Endothelial cell of umbilical vein (primary cell): ENCODE measurements at regions not wholly inside any gene's neighbourhood (a gene's known extent, or its start where the extent isn't known, plus 50 kb on each side); places are given as distances from the start of the nearest gene placed in this dataset.

ENCODE experiments used
- BruUV-seq: library from RNA; stranded (reverse); fragments of 400-500 nt; replicated peaks from 2 replicates; lab custom pipeline; 2021; lab: Mats Ljungman, UMichigan
- CTCF ChIA-PET: fragments of 300-600, 350-600 bp; sonication (Branson Sonifier 250); formaldehyde crosslinking; loops from one replicate; lab custom pipeline; 2021; ENCODE audit warnings: antibody characterized with exemption, inconsistent platforms; lab: Charles Lee
- POLR2A ChIA-PET: fragments of 300-600, 350-600 bp; sonication (Branson Sonifier 250); formaldehyde crosslinking; loops from one replicate; lab custom pipeline; 2021; ENCODE audit warnings: antibody characterized with exemption, inconsistent platforms; lab: Charles Lee
- DNase-seq: peaks from one replicate; pipeline ENCODE4 v3.0.0-alpha.2; 2011; ENCODE audit warnings: low read depth, low spot score
- FAIRE-seq: peaks from 2 replicates; lab custom pipeline; 2011; peaks lifted over from hg19 to GRCh38; lab: Jason Lieb, UNC
- H2AFZ ChIP-seq: 2 replicates; pipeline ENCODE4 v1.6.0; 2012; ENCODE audit warnings: low read depth, low read length, control low read depth, inconsistent platforms
- H3K27ac ChIP-seq: 2 replicates; pipeline ENCODE4 v1.5.1; 2011; ENCODE audit warnings: low read depth, mild to moderate bottlenecking, control low read depth, low read length, moderate library complexity; ENCODE audit not compliant: insufficient read depth
- H3K27me3 ChIP-seq, 2 experiments: 2 replicates each; pipeline versions ENCODE4 v1.6.0 to v1.6.1; 2011; ENCODE audit warnings: low read length in 2 of 2, mixed read lengths in 1 of 2; ENCODE audit not compliant: control insufficient read depth in 2 of 2, insufficient read depth in 2 of 2
- H3K36me3 ChIP-seq, 2 experiments: 2 replicates in 1 of 2; 3 replicates in 1 of 2; pipeline ENCODE4 v1.5.1; 2011; ENCODE audit warnings: low read length in 2 of 2, mild to moderate bottlenecking in 1 of 2, moderate library complexity in 1 of 2; ENCODE audit not compliant: control insufficient read depth in 2 of 2, insufficient read depth in 2 of 2; ENCODE audit errors: extremely low read depth in 1 of 2
- H3K4me1 ChIP-seq: 3 replicates; pipeline ENCODE4 v1.5.1; 2011; ENCODE audit warnings: mild to moderate bottlenecking, low read length; ENCODE audit not compliant: control insufficient read depth, insufficient read depth; ENCODE audit errors: extremely low read depth
- H3K4me2 ChIP-seq: 2 replicates; pipeline ENCODE4 v1.6.1; 2011; ENCODE audit warnings: low read length, control low read depth, mixed read lengths; ENCODE audit not compliant: insufficient read depth
- H3K4me3 ChIP-seq, 3 experiments: fragments of 200-600 bp in 1 of 3; sonication (generic), shearing (Covaris generic) in 1 of 3; replicated peaks in 1 of 3; 2 replicates each; pipeline ENCODE4 v1.5.1; 2011 to 2016; ENCODE audit warnings: control low read depth in 3 of 3, low read length in 3 of 3, mild to moderate bottlenecking in 2 of 3, inconsistent platforms in 1 of 3, low read depth in 1 of 3, moderate library complexity in 1 of 3; ENCODE audit not compliant: insufficient read depth in 1 of 3
- H3K79me2 ChIP-seq: 2 replicates; pipeline ENCODE4 v1.6.0; 2012; ENCODE audit warnings: low read length, inconsistent platforms; ENCODE audit not compliant: control insufficient read depth, insufficient read depth
- H3K9ac ChIP-seq: replicated peaks from 2 replicates; pipeline ENCODE3; 2011; ENCODE audit warnings: low read length, control low read depth; ENCODE audit not compliant: insufficient read depth; ENCODE audit errors: extremely low read depth
- H3K9me1 ChIP-seq: replicated peaks from 3 replicates; pipeline ENCODE4 v1.6.0; 2011; ENCODE audit warnings: mild to moderate bottlenecking, low read length; ENCODE audit not compliant: control insufficient read depth, insufficient read depth; ENCODE audit errors: extremely low read depth
- H3K9me3 ChIP-seq: replicated peaks from 2 replicates; pipeline ENCODE4 v1.5.1; 2012; ENCODE audit warnings: low read length, inconsistent platforms; ENCODE audit not compliant: control insufficient read depth, insufficient read depth
- H4K20me1 ChIP-seq: replicated peaks from 2 replicates; pipeline ENCODE3; 2011; ENCODE audit warnings: mild to moderate bottlenecking, low read length; ENCODE audit not compliant: control insufficient read depth, insufficient read depth; ENCODE audit errors: extremely low read depth
- EZH2 ChIP-seq: IDR thresholded peaks from 2 replicates; pipeline ENCODE4 v1.6.1; 2012; ENCODE audit warnings: borderline replicate concordance, low read depth, mild to moderate bottlenecking, moderate library complexity, low read length, inconsistent platforms; ENCODE audit not compliant: severe bottlenecking
- FOS ChIP-seq: IDR thresholded peaks from 2 replicates; pipeline ENCODE4 v1.6.1; 2011; ENCODE audit warnings: mild to moderate bottlenecking, low read length, moderate library complexity, borderline replicate concordance; ENCODE audit not compliant: insufficient read depth
- GATA2 ChIP-seq: IDR thresholded peaks from 2 replicates; pipeline ENCODE4 v1.7.0; 2011; ENCODE audit warnings: low read depth, mild to moderate bottlenecking, moderate library complexity, mixed read lengths, low read length; ENCODE audit not compliant: insufficient read length, insufficient read depth
- JUN ChIP-seq: IDR thresholded peaks from 2 replicates; pipeline ENCODE4 v1.6.1; 2011; ENCODE audit warnings: borderline replicate concordance, low read depth; ENCODE audit not compliant: insufficient read length, insufficient read depth
- MYC ChIP-seq: IDR thresholded peaks from one replicate; pipeline ENCODE4 v1.6.1; 2011; ENCODE audit warnings: mild to moderate bottlenecking, low read depth, low read length
- POLR2A ChIP-seq: IDR thresholded peaks from 2 replicates; pipeline ENCODE4 v1.6.1; 2012; ENCODE audit warnings: low read depth, mild to moderate bottlenecking, control low read depth, low read length
- POLR2AphosphoS5 ChIP-seq: IDR thresholded peaks from 2 replicates; pipeline ENCODE4 v1.6.1; 2012; ENCODE audit warnings: low read depth, mild to moderate bottlenecking, control low read depth, low read length, moderate library complexity; ENCODE audit not compliant: insufficient read depth
- dilution Hi-C: fragments of 300-500 bp; cut with MboI; formaldehyde crosslinking; loops from one replicate; pipeline ENCODE4 v1.15.0; 2019; ENCODE audit warnings: low sequenced_read_pairs; ENCODE audit not compliant: extremely low pct_ligation_motif_present
- intact Hi-C: fragments of 100-400 bp; cut with micrococcal nuclease; formaldehyde crosslinking; loops from one replicate; pipeline ENCODE4 v1.10.0; 2022
- TF ChIP-seq, protein P1 (sequence below): IDR thresholded peaks from 2 replicates; pipeline ENCODE4 v1.6.1; 2011; ENCODE audit not compliant: insufficient read depth, insufficient read length
- TF ChIP-seq, protein P2 (sequence below), 2 donors: IDR thresholded peaks; 1 replicate in 1 of 2; 2 replicates in 1 of 2; pipeline ENCODE4 v1.5.1; 2011; ENCODE audit warnings: low read length in 2 of 2, mild to moderate bottlenecking in 2 of 2, moderate library complexity in 2 of 2, control low read depth in 1 of 2, inconsistent platforms in 1 of 2, low read depth in 1 of 2; ENCODE audit not compliant: insufficient read depth in 1 of 2; ENCODE audit errors: extremely low read depth in 1 of 2

DNA sequence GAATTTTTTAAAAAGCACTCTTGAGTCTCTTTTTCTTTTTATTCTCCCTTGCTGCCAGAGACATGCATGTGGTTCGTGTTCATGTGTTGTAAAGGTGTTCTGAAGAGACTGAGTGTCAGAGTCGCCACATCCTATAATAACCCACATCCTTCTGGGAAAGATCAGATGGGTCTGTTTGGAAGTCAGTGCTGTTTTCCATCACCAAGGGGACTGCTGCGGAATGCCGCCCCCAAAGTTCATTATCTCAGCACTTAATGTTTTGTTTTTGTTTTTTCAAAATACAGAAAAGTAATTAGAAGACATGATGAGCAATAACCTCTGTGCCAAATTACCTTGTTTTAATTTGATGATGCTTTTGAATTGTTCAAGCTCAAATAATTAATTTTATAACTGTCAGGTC, 56.9 kb upstream of the EIF3M start:
- Histone ChIP-seq H4K20me1 (no peaks in the 10 kb centered on the region), H3K4me2 (no peak overlapping the region), H3K79me2 (no peaks in the 10 kb centered on the region), H3K9ac (no peak overlapping the region), H2AFZ (no peak overlapping the region), H3K27me3 (no peaks in the 10 kb centered on the region), H3K9me3 (no peaks in the 10 kb centered on the region), H3K9me1 (no peaks in the 10 kb centered on the region), H3K27ac (no peak overlapping the region), H3K36me3 (no peaks in the 10 kb centered on the region), H3K4me1 (no peaks in the 10 kb centered on the region), H3K4me3 (no peak overlapping the region)
- FAIRE-seq, result no peak
- BruUV-seq, result no TSS peak
- no peak for TF ChIP-seq MYC
- no peak for TF ChIP-seq FOS
- TF ChIP-seq POLR2AphosphoS5, result no peak
- TF ChIP-seq, protein P1, sequence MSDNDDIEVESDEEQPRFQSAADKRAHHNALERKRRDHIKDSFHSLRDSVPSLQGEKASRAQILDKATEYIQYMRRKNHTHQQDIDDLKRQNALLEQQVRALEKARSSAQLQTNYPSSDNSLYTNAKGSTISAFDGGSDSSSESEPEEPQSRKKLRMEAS, result no peak
- TF ChIP-seq JUN, result no peak
- TF ChIP-seq EZH2, result no peak
- TF ChIP-seq POLR2A, result no peak
- no peak for TF ChIP-seq GATA2
- TF ChIP-seq, protein P2, sequence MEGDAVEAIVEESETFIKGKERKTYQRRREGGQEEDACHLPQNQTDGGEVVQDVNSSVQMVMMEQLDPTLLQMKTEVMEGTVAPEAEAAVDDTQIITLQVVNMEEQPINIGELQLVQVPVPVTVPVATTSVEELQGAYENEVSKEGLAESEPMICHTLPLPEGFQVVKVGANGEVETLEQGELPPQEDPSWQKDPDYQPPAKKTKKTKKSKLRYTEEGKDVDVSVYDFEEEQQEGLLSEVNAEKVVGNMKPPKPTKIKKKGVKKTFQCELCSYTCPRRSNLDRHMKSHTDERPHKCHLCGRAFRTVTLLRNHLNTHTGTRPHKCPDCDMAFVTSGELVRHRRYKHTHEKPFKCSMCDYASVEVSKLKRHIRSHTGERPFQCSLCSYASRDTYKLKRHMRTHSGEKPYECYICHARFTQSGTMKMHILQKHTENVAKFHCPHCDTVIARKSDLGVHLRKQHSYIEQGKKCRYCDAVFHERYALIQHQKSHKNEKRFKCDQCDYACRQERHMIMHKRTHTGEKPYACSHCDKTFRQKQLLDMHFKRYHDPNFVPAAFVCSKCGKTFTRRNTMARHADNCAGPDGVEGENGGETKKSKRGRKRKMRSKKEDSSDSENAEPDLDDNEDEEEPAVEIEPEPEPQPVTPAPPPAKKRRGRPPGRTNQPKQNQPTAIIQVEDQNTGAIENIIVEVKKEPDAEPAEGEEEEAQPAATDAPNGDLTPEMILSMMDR (IDR thresholded peaks at IDR 0.05; ENCODE audit: extremely low read depth in 1 of 2, insufficient read depth in 1 of 2, low read depth in 1 of 2, low read length in 2 of 2), result no peak
- CTCF ChIA-PET, result interaction anchor here (0.6 kb wide), 1 partner anchor 219 kb away, joined by 3 read pairs; no protein-coding TSS in a partner anchor
- POLR2A ChIA-PET, result no interaction called here
- dilution Hi-C loops (no loop called here), intact Hi-C loops (no loop called here)
- no peak for DNase-seq
